ENCODE measurements at regions not wholly inside any gene's neighbourhood (a gene's known extent, or its start where the extent isn't known, plus 50 kb on each side); places are given as distances from the start of the nearest gene placed in this dataset.
"Not testable (repeated sequence)": the region's sequence is repeated elsewhere in the genome, so short reads cannot be mapped to it uniquely, and the experiment has no call there.

GRCh38 chr3:64805978-64806377 is 118.2 kb upstream of the ADAMTS9 start:
- no peaks in the 10 kb centered on the region for H3K27me3 Mint-ChIP-seq
- intact Hi-C loops (cut with micrococcal nuclease): no loop called here
- no peaks in the 10 kb centered on the region for H3K36me3 Mint-ChIP-seq

GRCh38 chr3:64805248-64805647 is 117.4 kb upstream of the ADAMTS9 start:
- ChIA-PET CTCF (no interaction called here), POLR2A (no interaction called here)
- no peak overlapping the region for H3K4me3 Mint-ChIP-seq
- no peaks in the 10 kb centered on the region for H3K4me1 Mint-ChIP-seq (ENCODE audit: low read depth)
- H3K36me3 Mint-ChIP-seq: no peaks in the 10 kb centered on the region
- no peaks in the 10 kb centered on the region for H3K9me3 Mint-ChIP-seq
- no peaks in the 10 kb centered on the region for H3K27me3 Mint-ChIP-seq
- H3K27ac Mint-ChIP-seq: no peak overlapping the region
- DNase-seq: no peak
- intact Hi-C loops (cut with micrococcal nuclease): no loop called here

More at GRCh38 chr3:64805978-64806377, 118.2 kb upstream of the ADAMTS9 start:
- H3K4me3 Mint-ChIP-seq: no peak overlapping the region
- ChIA-PET CTCF (no interaction called here), POLR2A (no interaction called here)
- no peaks in the 10 kb centered on the region for H3K4me1 Mint-ChIP-seq (ENCODE audit: low read depth)
- no peak overlapping the region for H3K27ac Mint-ChIP-seq
- DNase-seq: no peak
- no peaks in the 10 kb centered on the region for H3K9me3 Mint-ChIP-seq

GRCh38 chr3:64803469-64803868 is 115.7 kb upstream of the ADAMTS9 start:
- Mint-ChIP-seq H3K36me3 (no peaks in the 10 kb centered on the region), H3K9me3 (no peaks in the 10 kb centered on the region), H3K27me3 (no peaks in the 10 kb centered on the region), H3K4me1 (ENCODE audit: low read depth) (no peaks in the 10 kb centered on the region), H3K27ac (no peak overlapping the region), H3K4me3 (no peak overlapping the region)
- intact Hi-C loops (cut with micrococcal nuclease): no loop called here
- POLR2A ChIA-PET: no interaction called here
- no peak for DNase-seq
- CTCF ChIA-PET: no interaction called here

GRCh38 chr3:64802460-64802859 is 114.7 kb upstream of the ADAMTS9 start:
- ChIA-PET CTCF (interaction anchor here (0.6 kb wide), 1 partner anchor 478 kb away, joined by 3 read pairs; no protein-coding TSS in a partner anchor), POLR2A (no interaction called here)
- Mint-ChIP-seq H3K9me3 (no peaks in the 10 kb centered on the region), H3K4me3 (no peak overlapping the region), H3K27me3 (no peaks in the 10 kb centered on the region), H3K27ac (no peak overlapping the region), H3K4me1 (ENCODE audit: low read depth) (no peaks in the 10 kb centered on the region), H3K36me3 (no peaks in the 10 kb centered on the region)
- intact Hi-C loops (cut with micrococcal nuclease): no loop called here
- no peak for DNase-seq

- CTCF ChIA-PET: interaction anchor here (0.6 kb wide), 1 partner anchor 477 kb away, joined by 3 read pairs; no protein-coding TSS in a partner anchor
- Mint-ChIP-seq H3K27me3 (no peaks in the 10 kb centered on the region), H3K27ac (no peak overlapping the region), H3K4me3 (no peak overlapping the region), H3K4me1 (ENCODE audit: low read depth) (no peaks in the 10 kb centered on the region), H3K9me3 (no peaks in the 10 kb centered on the region), H3K36me3 (no peaks in the 10 kb centered on the region)
- POLR2A ChIA-PET: no interaction called here
- intact Hi-C loops (cut with micrococcal nuclease): no loop called here
- DNase-seq: no peak
Observed at GRCh38 chr3:64801856-64802255, 114.1 kb upstream of the ADAMTS9 start.

- intact Hi-C loops (cut with micrococcal nuclease): no loop called here
- Mint-ChIP-seq H3K27me3 (no peaks in the 10 kb centered on the region), H3K36me3 (no peaks in the 10 kb centered on the region), H3K9me3 (no peaks in the 10 kb centered on the region), H3K4me1 (ENCODE audit: low read depth) (no peaks in the 10 kb centered on the region), H3K4me3 (no peak overlapping the region), H3K27ac (no peak overlapping the region)
- CTCF ChIA-PET: no interaction called here
- POLR2A ChIA-PET: no interaction called here
- no peak for DNase-seq
Observed at GRCh38 chr3:64799606-64800005, 111.8 kb upstream of the ADAMTS9 start.

GRCh38 chr3:64798316-64798715 is 110.5 kb upstream of the ADAMTS9 start:
- ChIA-PET CTCF (no interaction called here), POLR2A (no interaction called here)
- DNase-seq: no peak
- no peak overlapping the region for H3K27ac Mint-ChIP-seq
- H3K4me1 Mint-ChIP-seq (ENCODE audit: low read depth): no peaks in the 10 kb centered on the region
- no peak overlapping the region for H3K4me3 Mint-ChIP-seq
- no peaks in the 10 kb centered on the region for H3K27me3 Mint-ChIP-seq
- H3K9me3 Mint-ChIP-seq: no peaks in the 10 kb centered on the region
- H3K36me3 Mint-ChIP-seq: no peaks in the 10 kb centered on the region
- intact Hi-C loops (cut with micrococcal nuclease): no loop called here

GRCh38 chr3:64796607-64797399 is 109.0 kb upstream of the ADAMTS9 start:
- no peaks in the 10 kb centered on the region for H3K27me3 Mint-ChIP-seq
- H3K27ac Mint-ChIP-seq: no peak overlapping the region
- no peak overlapping the region for H3K4me3 Mint-ChIP-seq
- no peaks in the 10 kb centered on the region for H3K4me1 Mint-ChIP-seq (ENCODE audit: low read depth)
- H3K36me3 Mint-ChIP-seq: no peaks in the 10 kb centered on the region
- intact Hi-C loops (cut with micrococcal nuclease): no loop called here
- POLR2A ChIA-PET: no interaction called here
- no peaks in the 10 kb centered on the region for H3K9me3 Mint-ChIP-seq
- no peak for DNase-seq
- CTCF ChIA-PET: no interaction called here

- intact Hi-C loops (cut with micrococcal nuclease): no loop called here
- H3K36me3 Mint-ChIP-seq: no peaks in the 10 kb centered on the region
Observed at GRCh38 chr3:64792445-64792844, 104.6 kb upstream of the ADAMTS9 start.

GRCh38 chr3:64789111-64789510 is 101.3 kb upstream of the ADAMTS9 start:
- intact Hi-C loops (cut with micrococcal nuclease): no loop called here
- DNase-seq: no peak
- ChIA-PET CTCF (no interaction called here), POLR2A (no interaction called here)
- Mint-ChIP-seq H3K9me3 (no peaks in the 10 kb centered on the region), H3K4me3 (no peak overlapping the region), H3K36me3 (no peaks in the 10 kb centered on the region), H3K4me1 (ENCODE audit: low read depth) (no peaks in the 10 kb centered on the region), H3K27ac (no peak overlapping the region), H3K27me3 (no peaks in the 10 kb centered on the region)

More at GRCh38 chr3:64792445-64792844, 104.6 kb upstream of the ADAMTS9 start:
- Mint-ChIP-seq H3K4me3 (no peak overlapping the region), H3K27me3 (no peaks in the 10 kb centered on the region), H3K4me1 (ENCODE audit: low read depth) (no peaks in the 10 kb centered on the region), H3K9me3 (no peaks in the 10 kb centered on the region), H3K27ac (no peak overlapping the region)
- no peak for DNase-seq
- CTCF ChIA-PET: no interaction called here
- POLR2A ChIA-PET: no interaction called here

GRCh38 chr3:64783200-64783599 is 95.4 kb upstream of the ADAMTS9 start:
- Mint-ChIP-seq H3K36me3 (no peaks in the 10 kb centered on the region), H3K27ac (no peak overlapping the region), H3K9me3 (peaks cover 22% of the 10 kb centered on the region), H3K27me3 (no peaks in the 10 kb centered on the region), H3K4me3 (no peak overlapping the region), H3K4me1 (ENCODE audit: low read depth) (no peaks in the 10 kb centered on the region)
- POLR2A ChIA-PET: no interaction called here
- intact Hi-C loops (cut with micrococcal nuclease): no loop called here
- CTCF ChIA-PET: no interaction called here
- no peak for DNase-seq

GRCh38 chr3:64780923-64781322 is 93.1 kb upstream of the ADAMTS9 start:
- POLR2A ChIA-PET; DNase-seq; H3K27ac Mint-ChIP-seq; CTCF ChIA-PET; H3K36me3 Mint-ChIP-seq; H3K27me3 Mint-ChIP-seq; H3K4me1 Mint-ChIP-seq (ENCODE audit: low read depth); H3K4me3 Mint-ChIP-seq; intact Hi-C loops (cut with micrococcal nuclease): not testable (repeated sequence)
- H3K9me3 Mint-ChIP-seq: peaks cover 29% of the 10 kb centered on the region

GRCh38 chr3:64773137-64773536 is 85.3 kb upstream of the ADAMTS9 start:
- Mint-ChIP-seq H3K9me3 (peaks cover 8% of the 10 kb centered on the region), H3K4me1 (ENCODE audit: low read depth) (no peaks in the 10 kb centered on the region), H3K27me3 (no peaks in the 10 kb centered on the region), H3K36me3 (no peaks in the 10 kb centered on the region), H3K27ac (no peak overlapping the region), H3K4me3 (no peak overlapping the region)
- POLR2A ChIA-PET: no interaction called here
- CTCF ChIA-PET: no interaction called here
- no peak for DNase-seq
- intact Hi-C loops (cut with micrococcal nuclease): no loop called here

Measured in activated CD4-positive, alpha-beta memory T cell treated with anti-CD3 and anti-CD28 coated beads for 36 hours (primary cell).